H9 (cell line): ENCODE measurements at regions not wholly inside any gene's neighbourhood (a gene's known extent, or its start where the extent isn't known, plus 50 kb on each side); places are given as distances from the start of the nearest gene placed in this dataset.
A peak's percentile ranks its signal among the peaks of the same experiment; 100 is the strongest.

Experiments
- DNase-seq: peaks from one replicate; pipeline ENCODE4 v3.0.0-alpha.2; 2017
- H2AFZ ChIP-seq: one replicate; pipeline ENCODE4 v1.6.1; 2013; ENCODE audit warnings: mild to moderate bottlenecking, low read length, control low read depth, moderate library complexity
- H2AK5ac ChIP-seq: 2 replicates; pipeline ENCODE4 v1.6.1; 2013; ENCODE audit warnings: low read length, control low read depth, mixed read lengths; ENCODE audit not compliant: insufficient read length
- H2BK120ac ChIP-seq: one replicate; pipeline ENCODE4 v1.6.1; 2013; ENCODE audit warnings: low read depth, mild to moderate bottlenecking, low read length, control low read depth, inconsistent platforms; ENCODE audit not compliant: poor library complexity, severe bottlenecking
- H2BK12ac ChIP-seq: 2 replicates; pipeline ENCODE4 v1.6.1; 2013; ENCODE audit warnings: low read length, control low read depth, mixed read lengths, low read depth; ENCODE audit not compliant: insufficient read length
- H2BK15ac ChIP-seq: 2 replicates; pipeline ENCODE4 v1.6.1; 2013; ENCODE audit warnings: low read depth, low read length, control low read depth
- H2BK20ac ChIP-seq: one replicate; pipeline ENCODE4 v1.6.1; 2013; ENCODE audit warnings: low read depth, mild to moderate bottlenecking, low read length, control low read depth, inconsistent platforms; ENCODE audit not compliant: poor library complexity, severe bottlenecking
- H2BK5ac ChIP-seq: 2 replicates; pipeline ENCODE4 v1.6.1; 2013; ENCODE audit warnings: low read length, control low read depth, mixed read lengths; ENCODE audit not compliant: insufficient read length
- H3K14ac ChIP-seq: 2 replicates; pipeline ENCODE4 v1.6.1; 2013; ENCODE audit warnings: low read length, control low read depth; ENCODE audit not compliant: insufficient read depth
- H3K18ac ChIP-seq: 2 replicates; pipeline ENCODE4 v1.6.1; 2013; ENCODE audit warnings: low read depth, mild to moderate bottlenecking, mixed read lengths, low read length, control low read depth; ENCODE audit not compliant: insufficient read length
- H3K23ac ChIP-seq: 2 replicates; pipeline ENCODE4 v1.6.1; 2013; ENCODE audit warnings: low read length, control low read depth, mixed read lengths, low read depth; ENCODE audit not compliant: insufficient read length
- H3K23me2 ChIP-seq: 2 replicates; pipeline ENCODE4 v1.6.1; 2013; ENCODE audit warnings: low read depth, mild to moderate bottlenecking, mixed read lengths, low read length, control low read depth; ENCODE audit not compliant: insufficient read length, poor library complexity, severe bottlenecking
- H3K27ac ChIP-seq: 2 replicates; pipeline ENCODE4 v1.5.1; 2013; ENCODE audit warnings: low read length, control low read depth, mixed read lengths, low read depth; ENCODE audit not compliant: insufficient read length
- H3K27me3 ChIP-seq: 2 replicates; pipeline ENCODE4 v1.6.1; 2013; ENCODE audit warnings: low read length, control low read depth, inconsistent platforms; ENCODE audit not compliant: insufficient read depth
- H3K4ac ChIP-seq: 2 replicates; pipeline ENCODE4 v1.6.1; 2013; ENCODE audit warnings: low read depth, mild to moderate bottlenecking, control low read depth, inconsistent platforms, low read length, moderate library complexity
- H3K4me1 ChIP-seq: 2 replicates; pipeline ENCODE4 v1.6.1; 2013; ENCODE audit warnings: low read length, control low read depth, inconsistent platforms; ENCODE audit not compliant: insufficient read depth
- H3K4me2 ChIP-seq: 2 replicates; pipeline ENCODE4 v1.6.1; 2013; ENCODE audit warnings: low read length, control low read depth, mixed read lengths; ENCODE audit not compliant: insufficient read length, insufficient read depth
- H3K56ac ChIP-seq: 2 replicates; pipeline ENCODE4 v1.6.1; 2013; ENCODE audit warnings: low read depth, mild to moderate bottlenecking, mixed read lengths, low read length, control low read depth; ENCODE audit not compliant: insufficient read length
- H3K79me1 ChIP-seq: 2 replicates; pipeline ENCODE4 v1.6.1; 2013; ENCODE audit warnings: low read depth, mild to moderate bottlenecking, moderate library complexity, low read length, control low read depth, inconsistent platforms; ENCODE audit not compliant: insufficient read depth, poor library complexity, severe bottlenecking
- H3K79me2 ChIP-seq: 2 replicates; pipeline ENCODE4 v1.6.1; 2013; ENCODE audit warnings: low read length, control low read depth, inconsistent platforms; ENCODE audit not compliant: insufficient read depth
- H3K9ac ChIP-seq: 2 replicates; pipeline ENCODE4 v1.6.1; 2013; ENCODE audit warnings: low read length, control low read depth, mixed read lengths; ENCODE audit not compliant: insufficient read length; ENCODE audit errors: extremely low read depth
- H3K9me3 ChIP-seq: one replicate; pipeline ENCODE4 v1.6.1; 2013; ENCODE audit warnings: low read depth, low read length, inconsistent platforms; ENCODE audit not compliant: control insufficient read depth
- H3T11ph ChIP-seq: one replicate; pipeline ENCODE4 v1.6.1; 2013; ENCODE audit warnings: mild to moderate bottlenecking, low read length, control low read depth, inconsistent platforms
- H4K20me1 ChIP-seq: one replicate; pipeline ENCODE4 v1.6.1; 2013; ENCODE audit not compliant: control insufficient read depth, insufficient read length, insufficient read depth
- H4K5ac ChIP-seq: 2 replicates; pipeline ENCODE4 v1.6.1; 2013; ENCODE audit warnings: low read depth, mild to moderate bottlenecking, mixed read lengths, low read length, control low read depth; ENCODE audit not compliant: insufficient read length
- H4K8ac ChIP-seq: replicated peaks from 2 replicates; pipeline ENCODE4 v1.6.1; 2013; ENCODE audit warnings: low read length, control low read depth, mixed read lengths, low read depth; ENCODE audit not compliant: insufficient read length
- H4K91ac ChIP-seq: 2 replicates; pipeline ENCODE4 v1.6.1; 2013; ENCODE audit warnings: low read depth, mild to moderate bottlenecking, moderate library complexity, mixed read lengths, low read length, control low read depth; ENCODE audit not compliant: insufficient read length
- H3K27ac Mint-ChIP-seq, 3 experiments: 2 replicates in 2 of 3; 3 replicates in 1 of 3; pipeline ENCODE4 v1.8.0; 2020 to 2021; ENCODE audit warnings: mixed read lengths in 3 of 3, mild to moderate bottlenecking in 1 of 3, moderate library complexity in 1 of 3
- H3K27me3 Mint-ChIP-seq: 2 replicates; pipeline ENCODE4 v1.8.0; 2021; ENCODE audit warnings: low read depth, mild to moderate bottlenecking, moderate library complexity, mixed read lengths
- H3K36me3 Mint-ChIP-seq, 3 experiments: 2 replicates in 2 of 3; 3 replicates in 1 of 3; pipeline ENCODE4 v1.8.0; 2020 to 2021; ENCODE audit warnings: low read depth in 3 of 3, mixed read lengths in 3 of 3; ENCODE audit not compliant: insufficient read depth in 1 of 3
- H3K4me1 Mint-ChIP-seq, 2 experiments: 2 replicates each; pipeline ENCODE4 v1.8.0; 2020; ENCODE audit warnings: mixed read lengths in 2 of 2
- H3K4me3 Mint-ChIP-seq, 2 experiments: 2 replicates in 1 of 2; 3 replicates in 1 of 2; pipeline ENCODE4 v1.8.0; 2020 to 2021; ENCODE audit warnings: mild to moderate bottlenecking in 2 of 2, mixed read lengths in 2 of 2, moderate library complexity in 1 of 2
- H3K9me3 Mint-ChIP-seq, 2 experiments: 2 replicates in 1 of 2; 3 replicates in 1 of 2; pipeline ENCODE4 v1.8.0; 2020; ENCODE audit warnings: mild to moderate bottlenecking in 2 of 2, mixed read lengths in 2 of 2, moderate library complexity in 1 of 2
- WGBS: extraction: QIAGEN DNeasy Blood & Tissue Kit; methylation state at CpG from one replicate; pipeline ENCODE4 v1.1.7; 2013; ENCODE audit warnings: missing lambda C conversion rate, low lambda C conversion rate, mixed read lengths; ENCODE audit not compliant: insufficient read length; ENCODE audit errors: extremely low coverage; 5-methylcytosine and 5-hydroxymethylcytosine counted together
- TF ChIP-seq, protein P1 (sequence below): fragments of 200-600 bp; sonication (generic); conservative IDR thresholded peaks from 3 replicates; pipeline ENCODE4 v1.8.0; 2021; ENCODE audit warnings: antibody characterized with exemption, mild to moderate bottlenecking

DNA sequence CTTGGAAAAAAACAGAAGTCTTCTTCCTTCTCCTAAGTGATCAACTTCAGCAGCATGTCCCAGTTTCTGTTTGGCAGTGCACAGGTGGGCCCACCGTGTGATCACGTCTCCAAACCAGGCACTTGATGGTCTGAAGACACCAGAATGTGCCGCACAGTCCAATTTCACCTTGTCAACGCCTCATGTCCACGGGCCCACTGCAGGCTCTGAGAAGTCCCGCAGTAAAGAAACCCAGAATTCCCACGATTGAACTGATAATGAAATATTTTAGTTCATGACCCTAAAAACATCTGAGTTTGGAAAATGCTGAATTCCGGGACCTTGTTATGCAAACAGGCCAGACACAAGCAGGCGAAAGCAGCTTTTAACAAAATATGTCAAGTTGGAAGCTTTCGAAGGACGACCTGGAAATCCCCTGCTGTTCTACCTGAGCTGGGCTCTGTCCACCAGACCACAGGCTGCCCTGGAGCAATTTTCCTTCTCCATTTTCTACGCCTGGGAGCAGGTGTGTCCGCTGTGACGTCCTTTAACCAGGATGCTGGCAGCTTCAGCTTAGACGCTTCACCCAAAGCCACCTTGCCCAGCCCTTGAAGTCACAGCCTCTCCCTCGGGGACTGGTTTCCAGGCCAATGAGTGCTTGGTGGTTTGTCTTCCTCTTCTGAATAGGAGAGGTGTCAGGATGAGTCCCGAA, 167.8 kb upstream of the IQSEC1 start:
- H3K36me3 Mint-ChIP-seq, result no peaks in the 10 kb centered on the region; a peak in 1 of 7 replicates
- no peaks in the 10 kb centered on the region for H3K9me3 ChIP-seq
- H2BK120ac ChIP-seq, result no peak overlapping the region
- DNase-seq, result no peak
- H3K4me3 Mint-ChIP-seq, result no peak overlapping the region
- H2AFZ ChIP-seq, result no peak overlapping the region
- H2BK5ac ChIP-seq, result no peak overlapping the region
- no peak overlapping the region for H2AK5ac ChIP-seq
- no peaks in the 10 kb centered on the region for H3K79me2 ChIP-seq
- 0 out of 7 replicates have a peak overlapping the region, but pooled peaks of 1 of the 3 experiments have one; percentile 72 for H3K27ac Mint-ChIP-seq
- H2BK12ac ChIP-seq, result no peak overlapping the region
- no peak overlapping the region for H4K8ac ChIP-seq
- no peak overlapping the region for H3K18ac ChIP-seq
- H3K27me3 ChIP-seq, result no peaks in the 10 kb centered on the region
- H3K23ac ChIP-seq, result no peak overlapping the region
- H3K4me2 ChIP-seq, result no peak overlapping the region
- no peaks in the 10 kb centered on the region for H3K23me2 ChIP-seq
- H3K14ac ChIP-seq, result no peak overlapping the region; the same call in 1 of the 2 replicates
- peaks cover 0 to 3% of the 10 kb centered on the region in 2 experiments; a peak in 1 of 4 replicates for H3K4me1 Mint-ChIP-seq
- no peaks in the 10 kb centered on the region; the same call in 1 of the 2 replicates for H3K27me3 Mint-ChIP-seq
- TF ChIP-seq, protein P1, sequence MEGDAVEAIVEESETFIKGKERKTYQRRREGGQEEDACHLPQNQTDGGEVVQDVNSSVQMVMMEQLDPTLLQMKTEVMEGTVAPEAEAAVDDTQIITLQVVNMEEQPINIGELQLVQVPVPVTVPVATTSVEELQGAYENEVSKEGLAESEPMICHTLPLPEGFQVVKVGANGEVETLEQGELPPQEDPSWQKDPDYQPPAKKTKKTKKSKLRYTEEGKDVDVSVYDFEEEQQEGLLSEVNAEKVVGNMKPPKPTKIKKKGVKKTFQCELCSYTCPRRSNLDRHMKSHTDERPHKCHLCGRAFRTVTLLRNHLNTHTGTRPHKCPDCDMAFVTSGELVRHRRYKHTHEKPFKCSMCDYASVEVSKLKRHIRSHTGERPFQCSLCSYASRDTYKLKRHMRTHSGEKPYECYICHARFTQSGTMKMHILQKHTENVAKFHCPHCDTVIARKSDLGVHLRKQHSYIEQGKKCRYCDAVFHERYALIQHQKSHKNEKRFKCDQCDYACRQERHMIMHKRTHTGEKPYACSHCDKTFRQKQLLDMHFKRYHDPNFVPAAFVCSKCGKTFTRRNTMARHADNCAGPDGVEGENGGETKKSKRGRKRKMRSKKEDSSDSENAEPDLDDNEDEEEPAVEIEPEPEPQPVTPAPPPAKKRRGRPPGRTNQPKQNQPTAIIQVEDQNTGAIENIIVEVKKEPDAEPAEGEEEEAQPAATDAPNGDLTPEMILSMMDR, result no peak
- no peak overlapping the region for H3K9ac ChIP-seq
- H4K5ac ChIP-seq, result no peak overlapping the region
- no peak overlapping the region for H3T11ph ChIP-seq
- WGBS, result no CpG with 5 or more reads among the region's 17 CpGs
- H4K20me1 ChIP-seq, result no peaks in the 10 kb centered on the region
- no peaks in the 10 kb centered on the region for H3K9me3 Mint-ChIP-seq
- H3K4ac ChIP-seq, result no peak overlapping the region
- no peak overlapping the region for H2BK20ac ChIP-seq
- H3K4me1 ChIP-seq, result peaks cover 3% of the 10 kb centered on the region; the same call in 1 of the 2 replicates
- no peak overlapping the region for H3K27ac ChIP-seq
- no peak overlapping the region for H4K91ac ChIP-seq
- no peak overlapping the region for H2BK15ac ChIP-seq
- H3K79me1 ChIP-seq, result no peaks in the 10 kb centered on the region
- no peak overlapping the region for H3K56ac ChIP-seq
